ENCODE measurements at regions not wholly inside any gene's neighbourhood (a gene's known extent, or its start where the extent isn't known, plus 50 kb on each side); places are given as distances from the start of the nearest gene placed in this dataset.

DNA sequence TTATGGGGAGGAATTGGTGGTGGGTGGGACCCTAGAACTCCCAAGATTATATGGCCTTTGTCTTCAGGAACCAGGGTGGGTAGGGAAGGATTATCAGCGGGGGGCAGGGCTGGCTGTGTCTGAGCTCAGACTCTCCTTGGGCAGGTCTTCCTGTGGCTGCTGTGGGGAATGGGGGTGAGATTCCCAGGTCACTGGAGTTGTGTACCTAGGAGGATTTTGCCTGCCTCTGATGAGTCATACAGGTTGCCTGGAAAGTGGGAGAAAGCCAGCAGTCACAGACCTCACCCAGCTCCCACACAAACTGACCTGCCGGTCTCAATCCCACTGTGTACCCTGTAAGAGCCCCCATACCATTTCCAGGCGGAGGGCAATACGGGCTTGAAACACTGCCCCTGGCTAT, 209.9 kb upstream of the CNTN3 start:
- Histone ChIP-seq H3K4me1 (ENCODE audit: control insufficient read depth, insufficient read depth, low read length) (peaks cover 5% of the 10 kb centered on the region), H3K27me3 (ENCODE audit: control insufficient read depth, insufficient read depth, low read length, poor library complexity, severe bottlenecking) (no peaks in the 10 kb centered on the region), H3K9ac (ENCODE audit: extremely low read depth, low read length, poor library complexity, severe bottlenecking) (no peak overlapping the region), H3K27ac (ENCODE audit: low read depth, low read length) (no peak overlapping the region), H3K4me3 (ENCODE audit: low read length) (no peak overlapping the region), H3K36me3 (ENCODE audit: control insufficient read depth, insufficient read depth, low read length) (no peaks in the 10 kb centered on the region), H3K9me3 (ENCODE audit: control insufficient read depth, low read length) (peaks cover 17% of the 10 kb centered on the region)
- peaks cover 41% of the 10 kb centered on the region for H3K9me3 Mint-ChIP-seq
- peaks cover 36% of the 10 kb centered on the region for H3K4me1 Mint-ChIP-seq
- H3K4me3 Mint-ChIP-seq, result peak overlapping the region; percentile 33
- peak; percentile 68 for DNase-seq
- 82 to 88% methylated on average over 2 to 3 of the region's 4 CpGs for WGBS, 2 experiments (ENCODE audit: insufficient coverage in 1 of 2, insufficient read length in 1 of 2)
- H3K27me3 Mint-ChIP-seq (ENCODE audit: insufficient read depth), result no peaks in the 10 kb centered on the region
- TF ChIP-seq, protein P1, sequence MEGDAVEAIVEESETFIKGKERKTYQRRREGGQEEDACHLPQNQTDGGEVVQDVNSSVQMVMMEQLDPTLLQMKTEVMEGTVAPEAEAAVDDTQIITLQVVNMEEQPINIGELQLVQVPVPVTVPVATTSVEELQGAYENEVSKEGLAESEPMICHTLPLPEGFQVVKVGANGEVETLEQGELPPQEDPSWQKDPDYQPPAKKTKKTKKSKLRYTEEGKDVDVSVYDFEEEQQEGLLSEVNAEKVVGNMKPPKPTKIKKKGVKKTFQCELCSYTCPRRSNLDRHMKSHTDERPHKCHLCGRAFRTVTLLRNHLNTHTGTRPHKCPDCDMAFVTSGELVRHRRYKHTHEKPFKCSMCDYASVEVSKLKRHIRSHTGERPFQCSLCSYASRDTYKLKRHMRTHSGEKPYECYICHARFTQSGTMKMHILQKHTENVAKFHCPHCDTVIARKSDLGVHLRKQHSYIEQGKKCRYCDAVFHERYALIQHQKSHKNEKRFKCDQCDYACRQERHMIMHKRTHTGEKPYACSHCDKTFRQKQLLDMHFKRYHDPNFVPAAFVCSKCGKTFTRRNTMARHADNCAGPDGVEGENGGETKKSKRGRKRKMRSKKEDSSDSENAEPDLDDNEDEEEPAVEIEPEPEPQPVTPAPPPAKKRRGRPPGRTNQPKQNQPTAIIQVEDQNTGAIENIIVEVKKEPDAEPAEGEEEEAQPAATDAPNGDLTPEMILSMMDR (conservative IDR thresholded peaks at IDR 0.05), result no peak
- H3K27ac Mint-ChIP-seq, result peak overlapping the region; percentile 91
- H3K36me3 Mint-ChIP-seq (ENCODE audit: low read depth), result peaks cover 3% of the 10 kb centered on the region

- no peak for DNase-seq
Measured at GRCh38 chr3:74814181-74814580, 199.7 kb upstream of the CNTN3 start.

DNA sequence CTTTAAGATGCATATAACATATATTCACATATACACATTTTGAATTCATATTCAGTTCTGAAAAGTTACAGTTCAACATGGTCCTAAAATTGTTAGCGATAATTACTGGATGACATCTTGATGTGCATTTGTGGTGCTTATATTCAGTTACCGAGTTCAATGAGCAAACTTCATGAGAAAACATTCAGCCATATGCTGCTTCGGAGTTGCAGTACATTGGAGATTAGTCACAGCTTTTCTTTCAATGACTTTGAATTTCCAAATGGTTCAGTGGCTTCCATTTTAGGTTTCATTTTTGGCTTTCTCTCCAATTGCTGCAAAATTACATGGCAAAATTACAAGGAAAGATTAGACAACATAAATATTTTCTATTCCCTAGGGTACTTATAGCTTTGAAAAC, 198.3 kb upstream of the CNTN3 start:
- H3K36me3 Mint-ChIP-seq (ENCODE audit: low read depth), result no peaks in the 10 kb centered on the region
- DNase-seq, result no peak
- H3K4me3 ChIP-seq (ENCODE audit: low read length), result no peak overlapping the region
- H3K4me1 ChIP-seq (ENCODE audit: control insufficient read depth, insufficient read depth, low read length), result no peaks in the 10 kb centered on the region
- H3K27ac ChIP-seq (ENCODE audit: low read depth, low read length), result no peak overlapping the region
- H3K9me3 ChIP-seq (ENCODE audit: control insufficient read depth, low read length), result no peaks in the 10 kb centered on the region
- no peak overlapping the region for H3K9ac ChIP-seq (ENCODE audit: extremely low read depth, low read length, poor library complexity, severe bottlenecking)
- WGBS, 2 experiments (ENCODE audit: insufficient coverage in 1 of 2, insufficient read length in 1 of 2), result 95 to 100% methylated on average over 3 of the region's 3 CpGs
- H3K27me3 Mint-ChIP-seq (ENCODE audit: insufficient read depth), result peaks cover 5% of the 10 kb centered on the region
- no peaks in the 10 kb centered on the region for H3K27me3 ChIP-seq (ENCODE audit: control insufficient read depth, insufficient read depth, low read length, poor library complexity, severe bottlenecking)
- H3K9me3 Mint-ChIP-seq, result peaks cover 5% of the 10 kb centered on the region
- no peak overlapping the region for H3K4me3 Mint-ChIP-seq
- TF ChIP-seq, protein P1 (conservative IDR thresholded peaks at IDR 0.05), result no peak
- no peak overlapping the region for H3K27ac Mint-ChIP-seq
- H3K4me1 Mint-ChIP-seq, result no peaks in the 10 kb centered on the region
- no peaks in the 10 kb centered on the region for H3K36me3 ChIP-seq (ENCODE audit: control insufficient read depth, insufficient read depth, low read length)

More at GRCh38 chr3:74814181-74814580, 199.7 kb upstream of the CNTN3 start:
- no peak overlapping the region for H3K4me3 Mint-ChIP-seq
- WGBS, 2 experiments (ENCODE audit: insufficient coverage in 1 of 2, insufficient read length in 1 of 2), result 91 to 100% methylated on average over 1 of the region's 3 CpGs
- peaks cover 8% of the 10 kb centered on the region for H3K9me3 Mint-ChIP-seq
- no peaks in the 10 kb centered on the region for H3K4me1 Mint-ChIP-seq
- no peaks in the 10 kb centered on the region for H3K36me3 Mint-ChIP-seq (ENCODE audit: low read depth)
- Histone ChIP-seq H3K4me3 (ENCODE audit: low read length) (no peak overlapping the region), H3K27ac (ENCODE audit: low read depth, low read length) (no peak overlapping the region), H3K27me3 (ENCODE audit: control insufficient read depth, insufficient read depth, low read length, poor library complexity, severe bottlenecking) (no peaks in the 10 kb centered on the region), H3K9ac (ENCODE audit: extremely low read depth, low read length, poor library complexity, severe bottlenecking) (no peak overlapping the region), H3K4me1 (ENCODE audit: control insufficient read depth, insufficient read depth, low read length) (no peaks in the 10 kb centered on the region), H3K9me3 (ENCODE audit: control insufficient read depth, low read length) (peaks cover 6% of the 10 kb centered on the region), H3K36me3 (ENCODE audit: control insufficient read depth, insufficient read depth, low read length) (no peaks in the 10 kb centered on the region)
- TF ChIP-seq, protein P1 (conservative IDR thresholded peaks at IDR 0.05), result no peak
- H3K27ac Mint-ChIP-seq, result no peak overlapping the region
- no peaks in the 10 kb centered on the region for H3K27me3 Mint-ChIP-seq (ENCODE audit: insufficient read depth)
